GM12892 (cell line): ENCODE measurements at regions not wholly inside any gene's neighbourhood (a gene's known extent, or its start where the extent isn't known, plus 50 kb on each side); places are given as distances from the start of the nearest gene placed in this dataset.
"Not testable (repeated sequence)": the region's sequence is repeated elsewhere in the genome, so short reads cannot be mapped to it uniquely, and the experiment has no call there.

Experiments used
- DNase-seq: peaks from one replicate; pipeline ENCODE4 v3.0.0; 2011; ENCODE audit not compliant: insufficient read length
- FAIRE-seq: peaks from 2 replicates; lab custom pipeline; 2011; peaks lifted over from hg19 to GRCh38; lab: Jason Lieb, UNC
- POLR2A ChIP-seq: IDR thresholded peaks from 2 replicates; pipeline ENCODE4 v1.6.1; 2011; ENCODE audit warnings: low read depth, low read length, control low read depth
- POLR2AphosphoS5 ChIP-seq: IDR thresholded peaks from 2 replicates; pipeline ENCODE4 v1.6.1; 2011; ENCODE audit warnings: low read depth, low read length, control low read depth
- TAF1 ChIP-seq: IDR thresholded peaks from 2 replicates; pipeline ENCODE4 v1.6.1; 2011; ENCODE audit warnings: low read depth, mild to moderate bottlenecking, control low read depth, low read length, borderline replicate concordance

DNA sequence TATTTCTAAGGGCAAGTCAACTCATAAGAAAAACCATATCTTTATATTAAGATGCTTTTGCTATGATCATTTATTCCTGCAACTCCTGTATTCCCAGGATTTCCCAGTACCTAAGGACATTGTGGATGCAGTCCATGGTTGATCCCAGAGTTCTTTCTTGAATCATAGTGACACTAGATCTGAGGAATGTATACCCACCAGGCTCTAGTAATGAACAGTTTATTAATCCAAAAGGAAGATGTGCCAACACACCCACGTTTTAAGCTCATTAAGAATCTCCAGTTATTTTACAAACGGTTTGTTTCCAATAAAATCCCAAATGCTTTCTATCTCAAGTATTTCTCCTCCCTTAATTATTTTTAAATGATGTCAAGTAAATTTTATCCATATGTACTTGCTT is 210.8 kb upstream of the ZEB2 start:
- no peak for DNase-seq
- TF ChIP-seq POLR2AphosphoS5 = no peak
- TF ChIP-seq TAF1 = no peak
- TF ChIP-seq POLR2A = no peak
- no peak for FAIRE-seq

GRCh38 chr2:144724460-144724859 is 204.5 kb upstream of the ZEB2 start:
- not testable (repeated sequence) for DNase-seq, FAIRE-seq

GRCh38 chr2:144718376-144718775 is 198.5 kb upstream of the ZEB2 start:
- TF ChIP-seq TAF1 (no peak), POLR2A (no peak), POLR2AphosphoS5 (no peak)
- DNase-seq (no peak), FAIRE-seq (no peak)

GRCh38 chr2:144715992-144716391 is 196.1 kb upstream of the ZEB2 start:
- no peak for FAIRE-seq
- DNase-seq = no peak
- TF ChIP-seq TAF1 (no peak), POLR2A (no peak), POLR2AphosphoS5 (no peak)

DNA sequence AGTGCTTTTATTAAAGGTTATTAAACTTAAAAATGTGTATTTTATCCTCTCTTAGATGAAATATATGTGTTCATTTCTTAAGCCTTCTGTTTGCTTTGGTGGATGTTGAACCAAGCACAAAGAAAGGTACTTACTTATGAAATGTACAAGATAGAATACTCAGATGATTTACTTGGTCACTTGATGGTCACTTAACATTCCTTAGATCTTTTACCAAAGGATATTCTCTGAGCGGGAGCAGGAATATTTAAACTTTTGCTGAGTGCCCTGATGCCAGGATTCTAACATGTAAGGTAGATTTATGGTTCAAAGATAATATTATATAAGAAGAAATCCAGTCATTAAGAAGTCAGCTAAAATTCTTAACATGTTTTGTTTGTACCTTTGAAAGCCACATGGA is 193.5 kb upstream of the ZEB2 start:
- FAIRE-seq = no peak
- no peak for DNase-seq
- TF ChIP-seq POLR2A (no peak), POLR2AphosphoS5 (no peak), TAF1 (no peak)

- FAIRE-seq = no peak
- no peak for DNase-seq
- TF ChIP-seq POLR2AphosphoS5 (no peak), POLR2A (no peak), TAF1 (no peak)
Observed at GRCh38 chr2:144712550-144712940, 192.6 kb upstream of the ZEB2 start.

GRCh38 chr2:144711630-144712549 is 192.0 kb upstream of the ZEB2 start:
- DNase-seq (no peak), FAIRE-seq (no peak)
- TF ChIP-seq TAF1 (no peak), POLR2AphosphoS5 (no peak), POLR2A (no peak)

GRCh38 chr2:144711084-144711483 is 191.2 kb upstream of the ZEB2 start:
- no peak for FAIRE-seq
- DNase-seq = no peak
- TF ChIP-seq POLR2AphosphoS5 = no peak
- no peak for TF ChIP-seq POLR2A
- TF ChIP-seq TAF1 = no peak

- DNase-seq (no peak), FAIRE-seq (no peak)
- no peak for TF ChIP-seq POLR2A
- no peak for TF ChIP-seq POLR2AphosphoS5
- no peak for TF ChIP-seq TAF1
Observed at GRCh38 chr2:144708626-144709025, 188.7 kb upstream of the ZEB2 start.

GRCh38 chr2:144707736-144708326 is 187.9 kb upstream of the ZEB2 start:
- DNase-seq (no peak), FAIRE-seq (no peak)
- TF ChIP-seq POLR2AphosphoS5 (no peak), TAF1 (no peak), POLR2A (no peak)

DNA sequence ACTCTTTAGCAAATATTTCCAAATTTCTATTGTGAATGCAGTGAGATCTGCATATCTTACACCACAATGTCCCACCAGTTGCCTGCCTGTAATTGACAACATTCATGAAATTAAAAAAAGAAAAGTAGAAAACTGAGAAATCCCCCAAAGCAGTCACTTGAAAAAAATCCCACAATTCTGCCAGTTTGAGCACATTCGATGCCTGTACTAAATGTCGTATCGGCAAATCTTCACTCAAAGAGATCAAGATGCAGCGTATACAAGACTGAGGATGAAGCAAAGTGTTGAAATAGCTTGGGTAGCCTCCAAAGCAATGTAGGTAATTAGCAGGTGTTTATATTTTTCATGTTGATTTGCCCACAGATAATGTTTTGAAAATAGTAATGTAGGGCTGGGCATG is 186.7 kb upstream of the ZEB2 start:
- no peak for DNase-seq
- no peak for FAIRE-seq
- TF ChIP-seq POLR2A (no peak), TAF1 (no peak), POLR2AphosphoS5 (no peak)

GRCh38 chr2:144705328-144706245 is 185.7 kb upstream of the ZEB2 start:
- DNase-seq (no peak), FAIRE-seq (no peak)
- no peak for TF ChIP-seq TAF1
- TF ChIP-seq POLR2AphosphoS5 = no peak
- no peak for TF ChIP-seq POLR2A
